DOHH2 (cell line): ENCODE measurements at regions not wholly inside any gene's neighbourhood (a gene's known extent, or its start where the extent isn't known, plus 50 kb on each side); places are given as distances from the start of the nearest gene placed in this dataset.

Experiments used
- H3F3A ChIP-seq: fragments of 200-600 bp; sonication (generic), shearing (Covaris generic); 2 replicates; pipeline ENCODE4 v1.6.0; 2016; ENCODE audit warnings: antibody characterized with exemption, mild to moderate bottlenecking; ENCODE audit not compliant: control insufficient read depth, insufficient read depth
- H3K27ac ChIP-seq: fragments of 200-600 bp; sonication (generic); 2 replicates; pipeline ENCODE4 v1.5.1; 2014; ENCODE audit warnings: low read depth, mild to moderate bottlenecking, low read length, moderate library complexity
- H3K27me3 ChIP-seq: fragments of 200-600 bp; sonication (generic); 2 replicates; pipeline ENCODE4 v1.6.1; 2014; ENCODE audit warnings: mild to moderate bottlenecking, low read length, mixed read lengths; ENCODE audit not compliant: control insufficient read depth
- H3K36me3 ChIP-seq: fragments of 200-600 bp; sonication (generic); 2 replicates; pipeline ENCODE4 v1.6.1; 2014; ENCODE audit warnings: mild to moderate bottlenecking, low read length, moderate library complexity, mixed read lengths; ENCODE audit not compliant: control insufficient read depth
- H3K4me1 ChIP-seq: fragments of 200-600 bp; sonication (generic); 2 replicates; pipeline ENCODE4 v1.6.1; 2014; ENCODE audit warnings: mild to moderate bottlenecking, low read length, mixed read lengths; ENCODE audit not compliant: control insufficient read depth
- H3K4me2 ChIP-seq: fragments of 200-600 bp; sonication (generic); 2 replicates; pipeline ENCODE4 v1.6.0; 2014; ENCODE audit warnings: mild to moderate bottlenecking, low read length, moderate library complexity
- H3K4me3 ChIP-seq: fragments of 200-600 bp; sonication (generic); 2 replicates; pipeline ENCODE4 v1.5.1; 2014; ENCODE audit warnings: mild to moderate bottlenecking, low read length, mixed read lengths
- H3K79me2 ChIP-seq: fragments of 200-600 bp; sonication (generic); 2 replicates; pipeline ENCODE4 v1.6.1; 2014; ENCODE audit warnings: mild to moderate bottlenecking, low read length, mixed read lengths; ENCODE audit not compliant: control insufficient read depth
- H3K9me2 ChIP-seq: fragments of 200-600 bp; sonication (generic); replicated peaks from 2 replicates; pipeline ENCODE4 v1.6.1; 2014; ENCODE audit warnings: mild to moderate bottlenecking, low read length, mixed read lengths; ENCODE audit not compliant: control insufficient read depth
- H3K9me3 ChIP-seq: fragments of 200-600 bp; sonication (generic); 2 replicates; pipeline ENCODE4 v1.6.1; 2014; ENCODE audit warnings: antibody characterized with exemption, low read length, mixed read lengths; ENCODE audit not compliant: control insufficient read depth, insufficient read depth
- H4K20me1 ChIP-seq: fragments of 200-600 bp; sonication (generic); 2 replicates; pipeline ENCODE4 v1.6.0; 2014; ENCODE audit warnings: low read depth, mild to moderate bottlenecking, antibody characterized with exemption, low read length, moderate library complexity; ENCODE audit not compliant: control insufficient read depth, insufficient read depth
- CTCF ChIP-seq: fragments of 200-600 bp; sonication (generic); IDR thresholded peaks from one replicate; pipeline ENCODE4 v1.5.1; 2014; ENCODE audit warnings: antibody characterized with exemption, mild to moderate bottlenecking, low read depth, low read length; ENCODE audit not compliant: poor library complexity, severe bottlenecking
- EZH2phosphoT487 ChIP-seq: fragments of 200-600 bp; sonication (generic); IDR thresholded peaks from 2 replicates; pipeline ENCODE4 v1.6.1; 2017; ENCODE audit warnings: borderline replicate concordance, mild to moderate bottlenecking, antibody characterized with exemption, low read length, moderate library complexity, mixed read lengths

- H3K9me2 ChIP-seq: no peaks in the 10 kb centered on the region
- H3K4me3 ChIP-seq: no peak overlapping the region
- TF ChIP-seq CTCF (no peak), EZH2phosphoT487 (no peak)
- no peaks in the 10 kb centered on the region for H3K79me2 ChIP-seq
- no peaks in the 10 kb centered on the region for H3K27me3 ChIP-seq
- no peak overlapping the region for H3K27ac ChIP-seq
- H3K4me1 ChIP-seq: no peaks in the 10 kb centered on the region
- no peaks in the 10 kb centered on the region for H3K9me3 ChIP-seq
- H3K4me2 ChIP-seq: no peak overlapping the region
- no peaks in the 10 kb centered on the region for H3K36me3 ChIP-seq
- no peaks in the 10 kb centered on the region for H4K20me1 ChIP-seq
- no peaks in the 10 kb centered on the region for H3F3A ChIP-seq
Observed at GRCh38 chr1:87556326-87556725, 227.6 kb downstream of the LMO4 start.

DNA sequence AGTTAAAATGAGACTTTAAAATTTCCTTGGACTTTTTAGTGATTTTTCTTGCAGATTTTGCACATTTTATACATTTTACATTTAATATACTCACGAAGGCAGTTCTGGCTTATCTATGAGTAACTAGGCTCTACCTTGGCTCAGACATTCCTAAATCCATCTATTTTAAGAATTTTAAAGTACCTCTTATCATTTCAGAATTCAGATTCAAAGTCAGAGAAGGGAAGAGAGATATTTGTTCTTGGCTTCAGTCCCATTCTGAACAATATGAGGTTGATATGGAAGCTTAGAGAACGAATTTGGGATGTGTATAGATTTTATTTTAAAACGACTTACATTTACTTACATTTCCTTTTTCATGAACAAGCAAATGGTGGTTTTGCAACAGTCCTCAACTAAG is 230.2 kb downstream of the LMO4 start:
- Histone ChIP-seq H3K9me3 (no peaks in the 10 kb centered on the region), H3K27ac (no peak overlapping the region), H3K27me3 (no peaks in the 10 kb centered on the region), H3K9me2 (no peaks in the 10 kb centered on the region), H3K4me3 (no peak overlapping the region), H3K4me1 (peaks cover 5% of the 10 kb centered on the region; the same call in 1 of the 2 replicates), H3K79me2 (no peaks in the 10 kb centered on the region), H3K4me2 (no peak overlapping the region), H3F3A (no peaks in the 10 kb centered on the region), H4K20me1 (no peaks in the 10 kb centered on the region), H3K36me3 (no peaks in the 10 kb centered on the region)
- TF ChIP-seq EZH2phosphoT487: no peak
- TF ChIP-seq CTCF: no peak

- no peaks in the 10 kb centered on the region for H3K27me3 ChIP-seq
- H3F3A ChIP-seq: no peaks in the 10 kb centered on the region
- H3K79me2 ChIP-seq: no peaks in the 10 kb centered on the region
- TF ChIP-seq EZH2phosphoT487 (no peak), CTCF (no peak)
- H3K4me1 ChIP-seq: peaks cover 5% of the 10 kb centered on the region; the same call in 1 of the 2 replicates
- no peaks in the 10 kb centered on the region for H4K20me1 ChIP-seq
- no peak overlapping the region for H3K27ac ChIP-seq
- H3K9me3 ChIP-seq: no peaks in the 10 kb centered on the region
- no peaks in the 10 kb centered on the region for H3K9me2 ChIP-seq
- no peak overlapping the region for H3K4me2 ChIP-seq
- no peaks in the 10 kb centered on the region for H3K36me3 ChIP-seq
- no peak overlapping the region for H3K4me3 ChIP-seq
Observed at GRCh38 chr1:87560137-87560536, 231.5 kb downstream of the LMO4 start.
